ENCODE measurements at regions not wholly inside any gene's neighbourhood (a gene's known extent, or its start where the extent isn't known, plus 50 kb on each side); places are given as distances from the start of the nearest gene placed in this dataset.
"Not testable (repeated sequence)": the region's sequence is repeated elsewhere in the genome, so short reads cannot be mapped to it uniquely, and the experiment has no call there.

DNA sequence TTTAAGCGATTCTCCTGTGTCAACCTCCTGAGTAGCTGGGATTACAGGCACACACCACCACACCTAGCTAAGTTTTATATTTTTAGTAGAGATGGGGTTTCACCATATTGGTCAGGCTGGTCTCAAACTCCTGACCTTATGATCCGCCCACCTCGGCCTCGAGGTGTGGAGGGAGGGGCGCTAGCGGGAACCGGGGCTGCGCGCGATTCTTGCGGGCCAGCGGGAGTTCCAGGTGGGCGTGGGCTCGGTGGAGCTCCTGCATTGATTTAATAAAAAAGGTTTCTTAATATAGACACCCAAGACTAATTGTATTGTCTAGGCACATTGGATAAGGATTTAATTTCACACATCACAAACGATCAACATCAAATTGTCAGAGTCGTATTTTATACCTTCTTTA is 63.1 kb upstream of the ANKRD30A start:
- CTCF ChIA-PET; H2BK5ac ChIP-seq (ENCODE audit: low read depth, low read length, poor library complexity, severe bottlenecking); H2BK20ac ChIP-seq (ENCODE audit: low read depth, low read length); H2BK15ac ChIP-seq (ENCODE audit: low read depth, low read length); H3K56ac ChIP-seq (ENCODE audit: extremely low read depth, insufficient read depth, low read length); H3K9ac ChIP-seq (ENCODE audit: low read depth, low read length); H3K9me1 ChIP-seq (ENCODE audit: insufficient read depth, low read length); H2AK5ac ChIP-seq (ENCODE audit: low read depth, low read length); H3K18ac ChIP-seq (ENCODE audit: low read depth, low read length); H2AK9ac ChIP-seq (replicated peaks; ENCODE audit: low read depth, low read length, poor library complexity); H3K4me2 ChIP-seq (ENCODE audit: low read depth, low read length); H3K14ac ChIP-seq (replicated peaks; ENCODE audit: low read depth, low read length); H3K4ac ChIP-seq (ENCODE audit: low read depth, low read length); H2BK120ac ChIP-seq (ENCODE audit: low read depth, low read length); H4K8ac ChIP-seq (ENCODE audit: low read depth in 2 of 2, low read length in 2 of 2); H2AFZ ChIP-seq (replicated peaks; ENCODE audit: low read length, poor library complexity); H3K79me1 ChIP-seq (ENCODE audit: low read depth in 1 of 2, low read length in 2 of 2); in situ Hi-C loops (cut with MboI; ENCODE audit: low sequenced_read_pairs); H3K23ac ChIP-seq (ENCODE audit: low read depth, low read length); H3K27ac ChIP-seq (ENCODE audit: insufficient read depth, low read length); intact Hi-C loops (cut with micrococcal nuclease); H4K91ac ChIP-seq (ENCODE audit: insufficient read depth, low read depth, low read length); H3K4me1 ChIP-seq (ENCODE audit: control insufficient read depth, insufficient read depth, low read length); H3K36me3 ChIP-seq (ENCODE audit: control insufficient read depth, insufficient read depth, low read length); DNase-seq; POLR2A ChIA-PET (ENCODE audit: unreplicated experiment); H3K9me3 ChIP-seq (ENCODE audit: control insufficient read depth, insufficient read depth, low read length); BruUV-seq (replicated peaks); H4K20me1 ChIP-seq (ENCODE audit: insufficient read depth, low read length); H3K27me3 ChIP-seq (ENCODE audit: control insufficient read depth, insufficient read depth, low read length); ATAC-seq (ENCODE audit: low read depth); H3K4me3 ChIP-seq (ENCODE audit: insufficient read depth, low read depth, low read length); H4K5ac ChIP-seq (ENCODE audit: low read depth, low read length); dilution Hi-C loops (cut with HindIII; ENCODE audit: low sequenced_read_pairs, unreplicated experiment): not testable (repeated sequence)
- WGBS, 2 experiments (ENCODE audit: extremely low coverage in 2 of 2, insufficient read length in 1 of 2) = no CpG with 5 or more reads among the region's 16 CpGs

Data from IMR-90 (cell line).